HUES6 (cell line): ENCODE measurements at regions not wholly inside any gene's neighbourhood (a gene's known extent, or its start where the extent isn't known, plus 50 kb on each side); places are given as distances from the start of the nearest gene placed in this dataset.
"Not testable (repeated sequence)": the region's sequence is repeated elsewhere in the genome, so short reads cannot be mapped to it uniquely, and the experiment has no call there.

ENCODE experiments used
- H3K27ac ChIP-seq: 2 replicates; pipeline ENCODE4 v1.7.0; 2013; ENCODE audit warnings: low read depth, mild to moderate bottlenecking, low read length, inconsistent platforms
- H3K27me3 ChIP-seq: 2 replicates; pipeline ENCODE4 v1.6.1; 2013; ENCODE audit warnings: low read length; ENCODE audit not compliant: control insufficient read depth, insufficient read depth
- H3K36me3 ChIP-seq: 2 replicates; pipeline ENCODE4 v1.6.1; 2013; ENCODE audit warnings: low read length; ENCODE audit not compliant: control insufficient read depth, insufficient read depth
- H3K4me1 ChIP-seq: 2 replicates; pipeline ENCODE4 v1.6.1; 2013; ENCODE audit warnings: low read length; ENCODE audit not compliant: control insufficient read depth, insufficient read depth
- H3K4me3 ChIP-seq: 2 replicates; pipeline ENCODE4 v1.5.1; 2013; ENCODE audit warnings: low read depth, low read length
- H3K9ac ChIP-seq: one replicate; pipeline ENCODE4 v1.6.1; 2013; ENCODE audit warnings: mild to moderate bottlenecking, low read length
- H3K9me3 ChIP-seq: 2 replicates; pipeline ENCODE4 v1.6.1; 2013; ENCODE audit warnings: low read depth, low read length; ENCODE audit not compliant: control insufficient read depth, insufficient read depth

DNA sequence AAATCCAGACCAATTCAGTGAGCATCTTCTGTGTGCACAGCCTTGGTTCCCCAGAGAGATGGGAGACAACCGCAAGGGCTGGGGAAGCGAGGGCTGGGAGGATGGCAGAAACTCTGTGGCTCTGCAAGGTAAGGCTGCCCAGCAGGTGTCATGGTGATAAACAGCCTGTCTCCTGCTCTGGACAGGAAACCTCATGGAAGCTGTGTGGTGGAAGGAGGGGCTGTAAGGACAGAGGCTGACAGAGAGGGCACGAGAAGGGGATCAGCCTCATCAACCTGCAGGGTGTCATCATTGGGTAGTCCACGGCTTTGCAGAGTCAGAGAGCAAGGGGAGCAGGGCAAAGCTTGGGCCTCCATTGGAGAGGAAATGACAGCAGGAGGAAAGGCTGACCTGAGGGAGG, 138.4 kb upstream of the CADM1 start:
- Histone ChIP-seq H3K27ac (no peak overlapping the region), H3K9ac (no peak overlapping the region), H3K4me1 (peaks cover 26% of the 10 kb centered on the region), H3K9me3 (no peaks in the 10 kb centered on the region), H3K4me3 (no peak overlapping the region), H3K27me3 (peaks cover 24% of the 10 kb centered on the region), H3K36me3 (no peaks in the 10 kb centered on the region)

DNA sequence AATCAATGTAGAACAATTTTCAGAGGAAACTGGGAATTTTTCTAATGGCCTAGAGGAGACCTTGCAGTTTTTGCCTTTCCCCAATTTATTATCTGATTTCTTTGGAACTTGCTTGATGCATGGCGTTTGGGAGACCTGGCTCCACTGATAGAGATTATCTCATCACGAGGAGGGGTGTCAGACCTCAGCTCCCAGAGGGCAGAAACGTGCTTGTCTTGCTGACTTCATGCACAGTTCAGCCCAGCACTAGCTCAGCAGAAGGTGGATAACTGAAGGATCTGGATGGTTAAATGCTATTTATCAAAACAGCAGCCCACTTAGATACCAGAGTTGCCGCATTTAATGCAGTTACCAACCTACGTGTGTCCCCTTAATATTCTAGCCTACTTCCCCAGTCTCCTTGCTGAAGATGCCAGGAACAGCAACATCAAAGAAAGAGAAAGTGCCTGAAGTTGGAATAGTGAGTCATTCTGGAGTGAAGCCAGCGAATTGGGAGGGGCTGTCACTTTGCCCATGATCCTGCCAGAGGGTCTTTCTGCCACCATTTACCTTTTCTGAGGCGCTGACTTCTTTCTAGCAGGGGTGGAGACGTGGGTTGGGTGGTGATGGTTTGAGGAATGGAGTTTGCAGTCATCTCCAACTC, 133.5 kb upstream of the CADM1 start:
- H3K9ac ChIP-seq = no peak overlapping the region
- H3K27ac ChIP-seq = no peak overlapping the region
- H3K4me1 ChIP-seq = peaks cover 3% of the 10 kb centered on the region; the same call in 1 of the 2 replicates
- H3K27me3 ChIP-seq = peaks cover 10% of the 10 kb centered on the region
- no peaks in the 10 kb centered on the region for H3K36me3 ChIP-seq
- H3K9me3 ChIP-seq = no peaks in the 10 kb centered on the region
- no peak overlapping the region for H3K4me3 ChIP-seq

DNA sequence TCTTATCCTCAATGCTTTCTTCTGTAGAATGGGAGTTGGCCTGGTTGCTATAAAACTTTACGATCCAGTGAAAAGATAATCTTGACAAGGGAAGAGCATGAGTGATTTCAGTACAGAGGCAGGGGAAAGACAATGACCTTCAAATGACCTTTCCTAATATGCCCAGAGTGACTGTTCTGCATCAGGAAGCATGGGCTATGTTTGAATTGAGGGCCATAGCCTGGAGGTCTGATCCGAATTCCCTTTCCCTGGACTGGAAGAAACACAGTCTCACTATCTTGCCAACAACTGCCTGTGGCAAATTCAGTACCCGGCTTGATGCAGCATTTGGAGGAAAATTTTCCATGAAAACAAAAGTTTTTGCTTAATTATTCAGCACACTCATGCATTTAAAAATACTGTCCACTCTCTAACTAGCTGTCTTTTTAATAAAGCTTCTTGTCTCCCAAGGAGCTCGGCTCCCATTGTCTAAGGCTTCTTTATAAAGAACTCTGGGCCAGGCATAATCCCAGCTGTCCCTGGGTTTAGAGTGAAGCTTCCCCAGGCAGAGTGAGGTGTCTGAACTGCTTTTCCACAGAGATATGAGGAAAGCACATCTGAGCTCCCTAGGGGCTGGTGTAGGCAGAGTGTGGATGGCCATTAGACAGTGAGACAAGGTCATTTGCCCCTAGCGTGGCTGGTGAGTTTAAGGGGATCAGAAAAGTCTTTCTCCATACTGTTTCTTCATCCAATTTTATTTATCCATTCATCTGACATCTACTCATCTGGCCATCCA, 132.7 kb upstream of the CADM1 start:
- no peak overlapping the region for H3K9ac ChIP-seq
- H3K36me3 ChIP-seq = no peaks in the 10 kb centered on the region
- H3K4me3 ChIP-seq = no peak overlapping the region
- H3K9me3 ChIP-seq = no peaks in the 10 kb centered on the region
- peaks cover 8% of the 10 kb centered on the region for H3K27me3 ChIP-seq
- no peaks in the 10 kb centered on the region for H3K4me1 ChIP-seq
- no peak overlapping the region for H3K27ac ChIP-seq

DNA sequence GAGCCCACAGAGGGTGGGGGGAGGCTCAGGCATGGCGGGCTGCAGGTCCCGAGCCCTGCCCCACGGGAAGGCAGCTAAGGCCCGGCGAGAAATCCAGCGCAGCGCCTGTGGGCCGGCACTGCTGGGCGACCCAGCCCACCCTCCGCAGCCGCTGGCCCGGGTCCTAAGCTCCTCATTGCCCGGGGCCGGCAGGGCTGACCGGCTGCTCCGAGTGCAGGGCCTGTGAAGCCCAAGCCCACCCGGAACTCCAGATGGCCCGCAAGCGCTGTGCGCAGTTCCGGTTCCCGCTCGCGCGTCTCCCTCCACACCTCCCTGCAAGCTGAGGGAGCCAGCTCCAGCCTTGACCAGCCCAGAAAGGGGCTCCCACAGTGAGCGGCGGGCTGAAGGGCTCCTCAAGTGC, 129.8 kb upstream of the CADM1 start:
- H3K9me3 ChIP-seq = not testable (repeated sequence)

DNA sequence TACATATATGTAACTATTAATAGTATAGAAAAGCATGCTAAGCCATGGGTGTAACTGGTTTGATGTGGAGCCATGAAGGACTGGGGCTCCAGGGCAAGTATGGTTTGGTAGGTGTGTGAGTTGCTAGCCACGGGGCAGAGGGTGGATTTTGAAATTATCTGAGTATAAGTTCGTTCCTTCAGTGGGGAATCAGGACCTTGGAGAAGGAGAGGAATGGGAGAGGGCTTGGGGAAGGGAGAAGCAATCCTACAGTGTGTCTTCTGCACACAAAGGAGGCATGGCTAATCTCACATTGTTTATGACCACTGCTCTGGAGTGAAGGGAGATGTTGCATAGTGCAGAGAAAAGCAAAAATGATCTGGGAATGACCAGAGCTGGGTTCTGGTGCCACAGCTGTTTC, 127.8 kb upstream of the CADM1 start:
- H3K4me1 ChIP-seq = peaks cover 9% of the 10 kb centered on the region
- H3K9ac ChIP-seq = no peak overlapping the region
- no peak overlapping the region for H3K4me3 ChIP-seq
- H3K27ac ChIP-seq = no peak overlapping the region
- H3K27me3 ChIP-seq = no peaks in the 10 kb centered on the region
- no peaks in the 10 kb centered on the region for H3K9me3 ChIP-seq
- no peaks in the 10 kb centered on the region for H3K36me3 ChIP-seq

More for the DNA sequence above, 129.8 kb upstream of the CADM1 start:
- H3K4me1 ChIP-seq, H3K9ac ChIP-seq, H3K27me3 ChIP-seq, H3K36me3 ChIP-seq, H3K4me3 ChIP-seq, H3K27ac ChIP-seq: not testable (repeated sequence)

DNA sequence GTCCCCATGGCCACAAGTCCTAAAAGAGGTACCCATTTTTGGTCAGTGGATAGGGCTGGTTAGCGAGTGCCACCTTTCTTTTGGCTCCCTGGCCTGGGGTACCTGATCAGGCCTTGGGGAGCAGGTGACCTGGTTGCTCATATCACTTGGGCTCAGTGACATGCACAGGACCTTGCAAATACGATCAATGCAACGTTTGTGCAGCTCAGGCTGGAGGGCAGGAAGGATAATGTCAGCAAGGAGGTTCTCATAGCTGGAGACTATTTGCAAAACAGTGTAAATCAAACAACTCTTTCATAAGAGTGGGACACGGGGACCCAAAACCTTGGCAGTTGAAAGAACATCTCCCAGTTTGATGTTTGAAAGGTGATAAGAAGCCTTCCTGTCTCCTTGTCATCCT, 127.4 kb upstream of the CADM1 start:
- H3K4me1 ChIP-seq = peaks cover 9% of the 10 kb centered on the region
- no peaks in the 10 kb centered on the region for H3K9me3 ChIP-seq
- H3K27ac ChIP-seq = no peak overlapping the region
- H3K27me3 ChIP-seq = no peaks in the 10 kb centered on the region
- H3K36me3 ChIP-seq = no peaks in the 10 kb centered on the region
- H3K4me3 ChIP-seq = no peak overlapping the region
- H3K9ac ChIP-seq = no peak overlapping the region

DNA sequence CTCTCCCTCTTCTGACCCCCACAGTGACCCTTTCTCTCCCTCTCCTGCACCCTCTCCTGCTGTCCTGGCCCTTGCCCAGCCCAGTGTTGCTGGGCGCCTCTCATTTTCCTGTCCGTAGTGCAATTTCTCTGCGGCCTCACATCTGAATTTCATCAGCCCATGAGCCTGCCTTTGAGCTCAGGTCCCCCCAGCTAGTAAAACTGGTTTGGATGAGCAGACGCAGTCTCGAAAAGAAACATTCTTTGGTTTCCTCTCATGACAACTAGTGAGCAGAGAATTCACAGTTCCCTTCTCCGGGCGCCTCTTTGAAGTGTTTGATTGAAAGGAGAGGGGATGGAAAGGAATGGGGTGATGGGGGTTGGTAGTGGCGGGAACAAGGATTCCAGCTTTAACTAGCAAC, 126.0 kb upstream of the CADM1 start:
- Histone ChIP-seq H3K4me1 (peaks cover 9% of the 10 kb centered on the region), H3K9me3 (no peaks in the 10 kb centered on the region), H3K9ac (no peak overlapping the region), H3K4me3 (no peak overlapping the region), H3K27ac (no peak overlapping the region), H3K36me3 (no peaks in the 10 kb centered on the region), H3K27me3 (no peaks in the 10 kb centered on the region)

DNA sequence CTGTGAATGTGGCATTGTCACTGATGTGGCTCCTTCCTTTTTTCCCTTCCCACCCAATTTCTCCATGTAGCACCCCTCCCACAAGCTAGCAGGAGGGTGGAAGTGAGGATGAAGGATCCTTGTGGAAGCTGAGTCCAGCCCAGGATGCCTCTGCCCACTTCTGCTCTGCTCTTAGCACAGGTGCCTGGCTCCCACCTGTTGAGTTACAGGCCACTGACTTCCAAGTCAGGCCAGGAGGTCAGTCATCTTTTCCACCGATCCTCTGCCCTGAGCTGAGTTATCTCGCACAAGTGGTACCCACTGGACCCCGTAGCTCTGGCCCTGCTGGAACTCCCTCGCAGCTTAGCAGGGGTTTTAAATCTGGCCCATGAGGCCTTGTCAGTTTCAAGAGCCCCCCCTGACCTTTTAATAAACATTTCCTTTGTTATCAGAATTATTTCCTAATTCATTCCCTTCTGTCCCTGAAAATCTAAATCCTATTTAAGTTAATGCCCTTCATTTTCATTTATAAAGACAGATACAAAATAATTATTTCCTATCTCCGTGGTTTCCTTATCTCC, 125.3 kb upstream of the CADM1 start:
- Histone ChIP-seq H3K4me1 (peaks cover 9% of the 10 kb centered on the region), H3K4me3 (no peak overlapping the region), H3K27ac (no peak overlapping the region), H3K27me3 (no peaks in the 10 kb centered on the region), H3K36me3 (no peaks in the 10 kb centered on the region), H3K9me3 (no peaks in the 10 kb centered on the region), H3K9ac (no peak overlapping the region)

DNA sequence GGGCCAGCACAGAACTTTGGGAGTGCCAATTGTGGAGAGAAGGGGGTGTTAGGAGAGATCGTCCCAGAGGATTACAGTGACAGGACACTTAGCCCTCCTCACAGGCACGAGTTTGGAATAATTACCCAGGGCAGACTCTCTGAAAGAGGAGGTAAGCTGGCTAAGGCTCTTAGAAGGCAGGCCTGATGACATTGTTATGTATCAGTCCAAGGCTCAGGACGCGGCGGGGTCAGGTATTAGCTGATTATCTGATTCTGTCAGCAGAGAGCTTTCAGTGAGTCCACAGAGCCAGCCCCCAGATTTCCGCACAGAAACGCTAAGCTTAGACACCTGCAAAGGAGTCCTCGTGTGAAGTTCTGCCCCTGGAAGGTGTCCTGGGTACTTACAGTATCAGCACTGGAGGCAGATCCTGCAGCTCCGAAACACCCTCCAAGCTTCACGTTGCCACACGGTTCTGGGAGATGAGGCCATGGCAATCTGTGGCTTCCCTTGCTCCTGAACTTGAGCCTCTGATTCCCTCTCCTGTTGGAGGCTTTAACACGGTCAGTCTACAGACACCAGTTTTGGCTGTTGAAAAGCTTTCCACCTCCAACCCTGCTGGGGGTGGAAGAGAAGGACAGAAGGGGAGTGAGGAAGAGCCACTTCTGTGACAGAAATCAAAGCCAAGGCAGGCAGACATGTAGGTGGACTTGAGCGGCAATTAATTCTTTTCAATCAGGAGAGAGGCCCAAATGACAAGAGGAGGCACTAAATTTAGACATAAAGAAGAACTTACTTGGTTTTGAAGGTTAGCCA, 123.6 kb upstream of the CADM1 start:
- Histone ChIP-seq H3K9ac (no peak overlapping the region), H3K27me3 (no peaks in the 10 kb centered on the region), H3K4me3 (no peak overlapping the region), H3K4me1 (peaks cover 9% of the 10 kb centered on the region), H3K9me3 (no peaks in the 10 kb centered on the region), H3K27ac (no peak overlapping the region), H3K36me3 (no peaks in the 10 kb centered on the region)

DNA sequence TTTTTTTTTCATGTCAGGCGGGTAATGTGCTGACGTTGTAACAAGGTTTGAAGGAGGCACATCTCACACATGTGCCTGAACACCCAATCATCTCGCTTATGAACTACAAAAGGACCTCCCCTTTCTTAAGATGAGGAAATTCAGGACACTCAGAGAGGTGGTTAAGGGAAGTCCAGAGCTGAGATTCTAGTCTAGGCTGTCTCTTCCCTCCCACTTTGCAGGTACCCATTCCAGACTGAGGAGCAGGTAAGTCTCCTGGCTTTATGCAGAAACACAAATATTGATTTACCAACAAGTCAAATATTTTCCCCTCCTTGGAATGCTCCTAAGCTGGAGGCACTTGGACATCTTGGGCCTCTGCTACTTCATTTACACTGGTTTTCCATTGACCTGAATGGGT, 122.9 kb upstream of the CADM1 start:
- Histone ChIP-seq H3K27ac (no peak overlapping the region), H3K4me1 (peaks cover 9% of the 10 kb centered on the region), H3K36me3 (no peaks in the 10 kb centered on the region), H3K9ac (no peak overlapping the region), H3K9me3 (no peaks in the 10 kb centered on the region), H3K4me3 (no peak overlapping the region), H3K27me3 (no peaks in the 10 kb centered on the region)

DNA sequence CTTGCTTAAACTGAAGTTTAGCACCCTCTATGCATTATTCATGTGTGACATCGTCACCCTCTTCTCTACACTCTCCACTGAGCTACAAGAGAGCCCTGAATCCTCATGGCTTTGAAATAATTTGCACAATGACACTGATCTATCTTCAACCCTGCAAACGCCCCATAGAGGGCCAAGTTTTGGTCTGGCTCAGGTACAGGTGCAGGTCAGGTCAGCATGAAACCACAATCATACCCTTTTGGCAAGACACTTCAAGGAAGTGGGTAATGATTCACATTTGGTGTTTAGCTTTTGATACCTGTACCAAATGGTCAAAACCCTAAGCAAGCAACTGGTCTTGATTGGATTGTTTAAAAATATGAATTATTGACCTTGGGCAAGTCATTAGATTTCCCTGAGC, 122.2 kb upstream of the CADM1 start:
- Histone ChIP-seq H3K27me3 (no peaks in the 10 kb centered on the region), H3K4me1 (peaks cover 9% of the 10 kb centered on the region)

More for the DNA sequence above, 122.2 kb upstream of the CADM1 start:
- Histone ChIP-seq H3K27ac (no peak overlapping the region), H3K36me3 (no peaks in the 10 kb centered on the region), H3K4me3 (no peak overlapping the region), H3K9me3 (no peaks in the 10 kb centered on the region), H3K9ac (no peak overlapping the region)
